SH-SY5Y (cell line): ENCODE measurements at regions not wholly inside any gene's neighbourhood (a gene's known extent, or its start where the extent isn't known, plus 50 kb on each side); places are given as distances from the start of the nearest gene placed in this dataset.

Experiments used
- GATA2 ChIP-seq: IDR thresholded peaks from 2 replicates; pipeline ENCODE4 v1.6.1; 2011; ENCODE audit warnings: mild to moderate bottlenecking, low read depth, low read length
- GATA3 ChIP-seq: IDR thresholded peaks from 2 replicates; pipeline ENCODE4 v1.6.1; 2011; ENCODE audit warnings: low read depth, mild to moderate bottlenecking, low read length, moderate library complexity

GRCh38 chr14:106315436-106315835, 789.1 kb downstream of the TMEM121 start:
- no peak for TF ChIP-seq GATA2
- TF ChIP-seq GATA3, result no peak
